ENCODE measurements at regions not wholly inside any gene's neighbourhood (a gene's known extent, or its start where the extent isn't known, plus 50 kb on each side); places are given as distances from the start of the nearest gene placed in this dataset.

- Histone ChIP-seq H4K20me1 (replicated peaks; ENCODE audit: insufficient read depth) (no peaks in the 10 kb centered on the region), H3K36me3 (ENCODE audit: insufficient read depth) (no peaks in the 10 kb centered on the region), H3K79me2 (replicated peaks; ENCODE audit: insufficient read depth) (no peaks in the 10 kb centered on the region), H3K4me2 (peak overlapping the region; percentile 76), H3K9me2 (ENCODE audit: insufficient read depth) (no peaks in the 10 kb centered on the region), H3K4me3 (peak overlapping the region; percentile 54), H3K4me1 (ENCODE audit: insufficient read depth) (peaks cover 5% of the 10 kb centered on the region; the same call in 1 of the 2 replicates), H3K27me3 (ENCODE audit: insufficient read depth) (no peaks in the 10 kb centered on the region), H2AFZ (peak overlapping the region; percentile 25; the same call in 1 of the 2 replicates), H3K27ac (ENCODE audit: low read depth) (no peak overlapping the region), H3F3A (replicated peaks; ENCODE audit: low read depth) (no peaks in the 10 kb centered on the region)
- H3K9me3 Mint-ChIP-seq, result peaks cover 6% of the 10 kb centered on the region; the same call in 2 of the 3 replicates
- peaks cover 17% of the 10 kb centered on the region for H3K4me1 Mint-ChIP-seq
- TF ChIP-seq ZNF462 (CRISPR knock-in tag; IDR thresholded peaks at IDR 0.05) (no peak), EZH2phosphoT487 (IDR thresholded peaks at IDR 0.05; ENCODE audit: unreplicated experiment) (no peak), JUNB (IDR thresholded peaks at IDR 0.05; ENCODE audit: unreplicated experiment) (no peak), ZNF331 (CRISPR knock-in tag; IDR thresholded peaks at IDR 0.05; ENCODE audit: low read depth) (no peak), STAT1 (IDR thresholded peaks at IDR 0.05; ENCODE audit: unreplicated experiment) (no peak), REST (IDR thresholded peaks at IDR 0.05; ENCODE audit: unreplicated experiment) (no peak), ETS1 (IDR thresholded peaks at IDR 0.05) (no peak)
- H3K27me3 Mint-ChIP-seq (ENCODE audit: insufficient read depth, low read depth, poor library complexity), result peaks cover 5% of the 10 kb centered on the region
- H3K4me3 Mint-ChIP-seq, result peak overlapping the region; percentile 78; the same call in 2 of the 3 replicates
- peaks cover 3% of the 10 kb centered on the region; the same call in 1 of the 3 replicates for H3K36me3 Mint-ChIP-seq (ENCODE audit: low read depth)
- H3K27ac Mint-ChIP-seq, result peak overlapping the region; percentile 16
- DNase-seq (ENCODE audit: low spot score) (no peak), ATAC-seq (no peak)
Measured at GRCh38 chr10:28940158-28940888, 263.0 kb downstream of the BAMBI start.

All from GM23338 (cell line).